Heart right ventricle (tissue), 16 donors: ENCODE measurements at regions not wholly inside any gene's neighbourhood (a gene's known extent, or its start where the extent isn't known, plus 50 kb on each side); places are given as distances from the start of the nearest gene placed in this dataset.
"Not testable (repeated sequence)": the region's sequence is repeated elsewhere in the genome, so short reads cannot be mapped to it uniquely, and the experiment has no call there.

ENCODE experiments used
- ATAC-seq, 8 donors: fragments of 200-7000 bp; cut with Tn5 transposase; one replicate each; pipeline ENCODE4 v1.9.1; 2020; ENCODE audit warnings: mild to moderate bottlenecking in 8 of 8, moderate library complexity in 8 of 8, moderate number of reproducible peaks in 1 of 8
- DNase-seq, 2 donors: peaks; one replicate each; pipeline ENCODE4 v3.0.0-alpha.2; 2020
- H3K27ac ChIP-seq, 10 donors: fragments of 200-600 bp; sonication (generic) in 2 of 10; one replicate each; pipeline versions ENCODE4 v1.5.0 to v1.8.0; 2020 to 2022; ENCODE audit warnings: mild to moderate bottlenecking in 3 of 10
- H3K27me3 ChIP-seq, 7 donors: fragments of 200-600 bp; one replicate each; pipeline ENCODE4 v1.8.0; 2021 to 2022; ENCODE audit warnings: mild to moderate bottlenecking in 2 of 7
- H3K36me3 ChIP-seq, 9 donors: fragments of 200-600 bp; sonication (generic) in 1 of 9; one replicate each; pipeline versions ENCODE4 v1.5.0 to v1.8.0; 2020 to 2022; ENCODE audit warnings: mild to moderate bottlenecking in 2 of 9
- H3K4me1 ChIP-seq, 9 donors: fragments of 200-600 bp; sonication (generic) in 1 of 9; one replicate each; pipeline versions ENCODE4 v1.5.0 to v1.8.0; 2020 to 2022; ENCODE audit warnings: mild to moderate bottlenecking in 4 of 9
- H3K4me3 ChIP-seq, 10 donors: fragments of 200-600 bp; sonication (generic) in 2 of 10; one replicate each; pipeline versions ENCODE4 v1.5.0 to v1.8.0; 2020 to 2022; ENCODE audit warnings: mild to moderate bottlenecking in 7 of 10, moderate library complexity in 2 of 10
- H3K9me3 ChIP-seq, 11 donors: fragments of 200-600 bp in 10 of 11; sonication (generic) in 2 of 11; one replicate each; pipeline versions ENCODE4 v1.5.0 to v1.8.0; 2013 to 2022; ENCODE audit warnings: mild to moderate bottlenecking in 2 of 11, control low read depth in 1 of 11, moderate library complexity in 1 of 11
- CTCF ChIP-seq, 9 donors: fragments of 200-600 bp; sonication (generic) in 2 of 9; IDR thresholded peaks; one replicate each; pipeline versions ENCODE4 v1.5.0 to v1.8.0; 2021 to 2022; ENCODE audit warnings: antibody characterized with exemption in 9 of 9, mild to moderate bottlenecking in 5 of 9, moderate library complexity in 1 of 9
- WGBS, 2 donors: extraction: QIAGEN DNeasy Blood & Tissue Kit; methylation state at CpG; one replicate each; pipeline ENCODE4 v1.1.7; 2013; ENCODE audit warnings: inconsistent platforms in 1 of 2; 5-methylcytosine and 5-hydroxymethylcytosine counted together
- intact Hi-C, 10 donors: fragments of 100-400 bp; cut with DNase I; formaldehyde crosslinking; loops; one replicate each; pipeline versions ENCODE4 v1.11.1 to v1.14.2; 2022
- donor health status: Arrhythmogenic right ventricular cardiomyopathy.
- donor health status: ischemic (EF 13 %, LVEDD 7.1; RV severe dilation, severe dysfunction).
- donor health status: healthy with polysubstance abuse.
- donor health status: DM: no; HTN: yes; CAD: no.
- donor health status: DM: no; HTN: no; CAD: no.
- donor health status: ischemic (EF 25% LVEDD 6.9; RV normal size, moderate dysfunction).
- donor health status: ischemic (EF 25% LVEDD 5.7; RV mildly dilated, moderate dysfunction).
- donor health status: healthy.
- donor health status: DM: yes; HTN: yes; CAD: no.
- donor health status: Ischemic cardiomyopathy.
- donor health status: ischemic (EF 35%, LVEDD 5.7; RV mildly dilated, moderate dysfunction).
- donor health status: nonischemic (EF 11% LVEDD 7.7; RV severe dilation, severe dysfunction).
- donor health status: DM: yes; HTN: yes; CAD: no.
- donor health status: PGD.
- donor health status: ischemic (EF 29% LVEDD 5.4; RV normal size, mild dysfunction).
- donor health status: nonischemic (EF 23%, LVEDD 6.1; RV moderate dilation, normal function).

- peaks cover 0 to 8% (median 0%) of the 10 kb centered on the region in 11 donors for H3K9me3 ChIP-seq
- intact Hi-C loops: no loop called here
- DNase-seq (no peak), ATAC-seq (no peak)
- no peaks in the 10 kb centered on the region for H3K36me3 ChIP-seq
- H3K4me3 ChIP-seq: no peak overlapping the region
- TF ChIP-seq CTCF (IDR thresholded peaks at IDR 0.05): no peak
- H3K27ac ChIP-seq: no peak overlapping the region
- H3K4me1 ChIP-seq: no peaks in the 10 kb centered on the region
- peaks cover 0 to 6% (median 0%) of the 10 kb centered on the region in 7 donors for H3K27me3 ChIP-seq
- 22 to 25% methylated on average over 1 of the region's 1 CpG for WGBS, 2 donors
These were observed 237.3 kb upstream of the CNR1 start for GRCh38 chr6:88403486-88403885.

GRCh38 chr6:88402909-88403308 lies 236.8 kb upstream of the CNR1 start:
- intact Hi-C loops: no loop called here
- WGBS, 2 donors: 79 to 83% methylated on average over 3 of the region's 3 CpGs

GRCh38 chr6:88390998-88391397 lies 224.9 kb upstream of the CNR1 start:
- H3K9me3 ChIP-seq, H3K4me1 ChIP-seq, H3K27me3 ChIP-seq, H3K36me3 ChIP-seq, intact Hi-C loops, H3K27ac ChIP-seq, DNase-seq, H3K4me3 ChIP-seq, ATAC-seq: not testable (repeated sequence)
- WGBS, 2 donors: 68 to 75% methylated on average over 7 of the region's 7 CpGs

More at GRCh38 chr6:88402909-88403308, 236.8 kb upstream of the CNR1 start:
- no peak overlapping the region for H3K4me3 ChIP-seq
- peaks cover 0 to 6% (median 0%) of the 10 kb centered on the region in 7 donors for H3K27me3 ChIP-seq
- DNase-seq (no peak), ATAC-seq (no peak)
- no peaks in the 10 kb centered on the region for H3K36me3 ChIP-seq
- no peak overlapping the region for H3K27ac ChIP-seq
- H3K9me3 ChIP-seq: peaks cover 0 to 8% (median 0%) of the 10 kb centered on the region in 11 donors
- H3K4me1 ChIP-seq: no peaks in the 10 kb centered on the region
- no peak for TF ChIP-seq CTCF (IDR thresholded peaks at IDR 0.05)

- ATAC-seq: no peak
- H3K9me3 ChIP-seq: no peaks in the 10 kb centered on the region
- H3K36me3 ChIP-seq: no peaks in the 10 kb centered on the region
- no peak overlapping the region for H3K4me3 ChIP-seq
- H3K27ac ChIP-seq: no peak overlapping the region
- intact Hi-C loops: no loop called here
- H3K27me3 ChIP-seq: no peaks in the 10 kb centered on the region
- H3K4me1 ChIP-seq: no peaks in the 10 kb centered on the region
- TF ChIP-seq CTCF (IDR thresholded peaks at IDR 0.05): no peak
- DNase-seq: no peak
These were observed 222.4 kb upstream of the CNR1 start for GRCh38 chr6:88388589-88388988.

GRCh38 chr6:88386167-88386566 lies 220.0 kb upstream of the CNR1 start:
- H3K27ac ChIP-seq: no peak overlapping the region
- no peak for ATAC-seq
- H3K36me3 ChIP-seq: no peaks in the 10 kb centered on the region
- peaks cover 0 to 2% (median 0%) of the 10 kb centered on the region in 9 donors for H3K4me1 ChIP-seq
- no peak for TF ChIP-seq CTCF (IDR thresholded peaks at IDR 0.05)
- H3K27me3 ChIP-seq: no peaks in the 10 kb centered on the region
- intact Hi-C loops: no loop called here
- H3K4me3 ChIP-seq: no peak overlapping the region
- DNase-seq: no peak
- no peaks in the 10 kb centered on the region for H3K9me3 ChIP-seq
